Activated CD8-positive, alpha-beta memory T cell treated with anti-CD3 and anti-CD28 coated beads, Interleukin-2, amount 10 ng/mL, durations not matched to agents 7 days and 5 days (primary cell): ENCODE measurements at regions not wholly inside any gene's neighbourhood (a gene's known extent, or its start where the extent isn't known, plus 50 kb on each side); places are given as distances from the start of the nearest gene placed in this dataset. TPM values are rescaled to one million over a fixed set of nuclear protein-coding genes. Genes with fewer than 3 reads are reported as not detected.

Source experiments
- microRNA-seq: library from miRNA; unstranded; fragments of <30 nt; microRNA quantifications from one replicate; pipeline ENCODE4 v1.2.0, GENCODE V29; 2022

Small RNAs in the stretch of these regions (microRNA-seq; reads per million reads assigned to microRNA genes)
- gene MIR218-1 = not detected
